ENCODE measurements at regions not wholly inside any gene's neighbourhood (a gene's known extent, or its start where the extent isn't known, plus 50 kb on each side); places are given as distances from the start of the nearest gene placed in this dataset.

- DNase-seq (ENCODE audit: low read depth): no peak
Measured at GRCh38 chr10:110375121-110375520, 70.4 kb upstream of the SMNDC1 start.

GRCh38 chr10:110376021-110376766 lies 71.5 kb upstream of the SMNDC1 start:
- DNase-seq (ENCODE audit: low read depth): no peak

GRCh38 chr10:110376767-110377160 lies 72.0 kb upstream of the SMNDC1 start:
- no peak for DNase-seq (ENCODE audit: low read depth)

- no peak for DNase-seq (ENCODE audit: low read depth)
Measured at GRCh38 chr10:110378006-110378405, 73.3 kb upstream of the SMNDC1 start.

GRCh38 chr10:110378533-110379108 lies 73.9 kb upstream of the SMNDC1 start:
- no peak for DNase-seq (ENCODE audit: low read depth)

- no peak for DNase-seq (ENCODE audit: low read depth)
Measured at GRCh38 chr10:110379831-110380230, 75.1 kb upstream of the SMNDC1 start.

GRCh38 chr10:110380293-110380692 lies 75.6 kb upstream of the SMNDC1 start:
- no peak for DNase-seq (ENCODE audit: low read depth)

- DNase-seq (ENCODE audit: low read depth): no peak
Measured at GRCh38 chr10:110382695-110383094, 78.0 kb upstream of the SMNDC1 start.

- DNase-seq (ENCODE audit: low read depth): no peak
Measured at GRCh38 chr10:110387617-110387982, 82.9 kb upstream of the SMNDC1 start.

- DNase-seq (ENCODE audit: low read depth): no peak
Measured at GRCh38 chr10:110387983-110388686, 83.4 kb upstream of the SMNDC1 start.

GRCh38 chr10:110388687-110389052 lies 84.0 kb upstream of the SMNDC1 start:
- no peak for DNase-seq (ENCODE audit: low read depth)

- DNase-seq (ENCODE audit: low read depth): no peak
Measured at GRCh38 chr10:110389255-110389654, 84.5 kb upstream of the SMNDC1 start.

GRCh38 chr10:110391541-110391940 lies 86.8 kb upstream of the SMNDC1 start:
- no peak for DNase-seq (ENCODE audit: low read depth)

- no peak for DNase-seq (ENCODE audit: low read depth)
Measured at GRCh38 chr10:110392121-110392520, 87.4 kb upstream of the SMNDC1 start.

- no peak for DNase-seq (ENCODE audit: low read depth)
Measured at GRCh38 chr10:110392868-110393740, 88.4 kb upstream of the SMNDC1 start.

- no peak for DNase-seq (ENCODE audit: low read depth)
Measured at GRCh38 chr10:110393866-110394265, 89.1 kb upstream of the SMNDC1 start.

- no peak for DNase-seq (ENCODE audit: low read depth)
Measured at GRCh38 chr10:110394296-110394695, 89.6 kb upstream of the SMNDC1 start.

- no peak for DNase-seq (ENCODE audit: low read depth)
Measured at GRCh38 chr10:110394898-110395297, 90.2 kb upstream of the SMNDC1 start.

- DNase-seq (ENCODE audit: low read depth): no peak
Measured at GRCh38 chr10:110395350-110396283, 90.9 kb upstream of the SMNDC1 start.

- DNase-seq (ENCODE audit: low read depth): no peak
Measured at GRCh38 chr10:110396284-110396651, 91.5 kb upstream of the SMNDC1 start.

- no peak for DNase-seq (ENCODE audit: low read depth)
Measured at GRCh38 chr10:110397856-110398255, 93.1 kb upstream of the SMNDC1 start.

Measured in stimulated activated CD8-positive, alpha-beta memory T cell treated with anti-CD3 and anti-CD28 coated beads, Interleukin-12 subunit alpha, Interleukin-12 subunit beta, amount 100 ng/mL, for 1 hour (primary cell).